GM12892 (cell line): ENCODE measurements at regions not wholly inside any gene's neighbourhood (a gene's known extent, or its start where the extent isn't known, plus 50 kb on each side); places are given as distances from the start of the nearest gene placed in this dataset.

Experiments used
- POLR2A ChIP-seq: IDR thresholded peaks from 2 replicates; pipeline ENCODE4 v1.6.1; 2011; ENCODE audit warnings: low read depth, low read length, control low read depth
- POLR2AphosphoS5 ChIP-seq: IDR thresholded peaks from 2 replicates; pipeline ENCODE4 v1.6.1; 2011; ENCODE audit warnings: low read depth, low read length, control low read depth

GRCh38 chr9:8033794-8034193, 234.2 kb upstream of the DMAC1 start:
- TF ChIP-seq POLR2A, result no peak
- TF ChIP-seq POLR2AphosphoS5, result no peak
